SK-N-MC (cell line): ENCODE measurements at regions not wholly inside any gene's neighbourhood (a gene's known extent, or its start where the extent isn't known, plus 50 kb on each side); places are given as distances from the start of the nearest gene placed in this dataset.

Source experiments
- EZH2 ChIP-seq: fragments of 200-600 bp; sonication (generic); IDR thresholded peaks from one replicate; pipeline ENCODE4 v1.6.1; 2017; ENCODE audit warnings: antibody characterized with exemption
- POLR2AphosphoS5 ChIP-seq: IDR thresholded peaks from 2 replicates; pipeline ENCODE4 v1.6.1; 2012; ENCODE audit warnings: mild to moderate bottlenecking, low read depth, low read length, borderline replicate concordance

DNA sequence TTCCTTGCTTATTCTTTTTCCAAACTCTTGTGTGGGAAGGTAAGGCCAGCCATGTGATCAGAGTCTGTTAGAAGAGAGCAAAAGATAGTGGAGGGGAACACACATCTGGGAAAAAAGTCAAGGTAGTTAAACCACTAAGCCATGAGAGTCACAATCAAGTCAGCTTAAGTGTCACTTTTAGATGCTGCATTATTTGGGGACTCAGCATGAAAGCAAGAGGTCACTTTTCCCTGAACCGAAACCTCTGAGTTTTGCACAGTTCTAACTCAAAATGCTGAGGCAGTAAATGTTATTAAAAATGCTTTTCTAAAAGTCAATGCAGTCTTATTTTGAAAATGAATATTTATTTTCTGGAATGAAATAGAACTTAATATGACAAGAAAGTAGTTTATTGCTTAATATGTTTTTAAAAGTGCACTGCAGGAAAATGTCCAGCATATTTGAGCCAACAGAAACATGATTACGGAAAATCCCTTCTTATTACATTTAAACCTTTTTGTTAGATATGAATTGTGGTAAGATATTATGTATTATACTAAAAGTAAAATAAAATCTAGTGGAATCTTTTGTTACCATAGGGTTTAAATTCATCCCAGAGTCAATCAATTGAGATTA lies 69.3 kb downstream of the RBM11 start:
- TF ChIP-seq POLR2AphosphoS5 (no peak), EZH2 (no peak)
